HUES6 (cell line): ENCODE measurements at regions not wholly inside any gene's neighbourhood (a gene's known extent, or its start where the extent isn't known, plus 50 kb on each side); places are given as distances from the start of the nearest gene placed in this dataset.
A peak's percentile ranks its signal among the peaks of the same experiment; 100 is the strongest.
"Not testable (repeated sequence)": the region's sequence is repeated elsewhere in the genome, so short reads cannot be mapped to it uniquely, and the experiment has no call there.

Experiments
- H3K27ac ChIP-seq: 2 replicates; pipeline ENCODE4 v1.7.0; 2013; ENCODE audit warnings: low read depth, mild to moderate bottlenecking, low read length, inconsistent platforms
- H3K27me3 ChIP-seq: 2 replicates; pipeline ENCODE4 v1.6.1; 2013; ENCODE audit warnings: low read length; ENCODE audit not compliant: control insufficient read depth, insufficient read depth
- H3K36me3 ChIP-seq: 2 replicates; pipeline ENCODE4 v1.6.1; 2013; ENCODE audit warnings: low read length; ENCODE audit not compliant: control insufficient read depth, insufficient read depth
- H3K4me1 ChIP-seq: 2 replicates; pipeline ENCODE4 v1.6.1; 2013; ENCODE audit warnings: low read length; ENCODE audit not compliant: control insufficient read depth, insufficient read depth
- H3K4me3 ChIP-seq: 2 replicates; pipeline ENCODE4 v1.5.1; 2013; ENCODE audit warnings: low read depth, low read length
- H3K9ac ChIP-seq: one replicate; pipeline ENCODE4 v1.6.1; 2013; ENCODE audit warnings: mild to moderate bottlenecking, low read length
- H3K9me3 ChIP-seq: 2 replicates; pipeline ENCODE4 v1.6.1; 2013; ENCODE audit warnings: low read depth, low read length; ENCODE audit not compliant: control insufficient read depth, insufficient read depth

GRCh38 chr20:12733811-12734210 lies 275.0 kb upstream of the SPTLC3 start:
- Histone ChIP-seq H3K36me3 (no peaks in the 10 kb centered on the region), H3K4me1 (peaks cover 8% of the 10 kb centered on the region), H3K9me3 (no peaks in the 10 kb centered on the region), H3K27me3 (no peaks in the 10 kb centered on the region), H3K9ac (no peak overlapping the region), H3K27ac (no peak overlapping the region), H3K4me3 (no peak overlapping the region)

GRCh38 chr20:12737497-12737896 lies 271.3 kb upstream of the SPTLC3 start:
- no peak overlapping the region for H3K27ac ChIP-seq
- no peaks in the 10 kb centered on the region for H3K36me3 ChIP-seq
- no peak overlapping the region for H3K4me3 ChIP-seq
- H3K4me1 ChIP-seq = peaks cover 8% of the 10 kb centered on the region
- H3K9ac ChIP-seq = no peak overlapping the region
- H3K9me3 ChIP-seq = no peaks in the 10 kb centered on the region
- H3K27me3 ChIP-seq = no peaks in the 10 kb centered on the region

- Histone ChIP-seq H3K4me1 (peaks cover 8% of the 10 kb centered on the region), H3K9ac (no peak overlapping the region), H3K36me3 (no peaks in the 10 kb centered on the region), H3K4me3 (no peak overlapping the region), H3K27ac (no peak overlapping the region), H3K27me3 (no peaks in the 10 kb centered on the region), H3K9me3 (no peaks in the 10 kb centered on the region)
Measured at GRCh38 chr20:12737900-12738299, 270.9 kb upstream of the SPTLC3 start.

- H3K4me3 ChIP-seq = no peak overlapping the region
- no peaks in the 10 kb centered on the region for H3K36me3 ChIP-seq
- H3K4me1 ChIP-seq = peaks cover 11% of the 10 kb centered on the region
- no peak overlapping the region for H3K27ac ChIP-seq
- H3K9ac ChIP-seq = no peak overlapping the region
- H3K9me3 ChIP-seq = no peaks in the 10 kb centered on the region
- no peaks in the 10 kb centered on the region for H3K27me3 ChIP-seq
Measured at GRCh38 chr20:12740647-12741046, 268.1 kb upstream of the SPTLC3 start.

GRCh38 chr20:12744037-12744436 lies 264.7 kb upstream of the SPTLC3 start:
- no peak overlapping the region for H3K4me3 ChIP-seq
- H3K27ac ChIP-seq = no peak overlapping the region
- H3K36me3 ChIP-seq = no peaks in the 10 kb centered on the region
- H3K4me1 ChIP-seq = peaks cover 17% of the 10 kb centered on the region
- H3K9me3 ChIP-seq = no peaks in the 10 kb centered on the region
- H3K27me3 ChIP-seq = no peaks in the 10 kb centered on the region
- H3K9ac ChIP-seq = no peak overlapping the region

- Histone ChIP-seq H3K9ac (peak overlapping the region; percentile 11), H3K4me3 (no peak overlapping the region), H3K36me3 (no peaks in the 10 kb centered on the region), H3K9me3 (no peaks in the 10 kb centered on the region), H3K4me1 (peaks cover 56% of the 10 kb centered on the region), H3K27me3 (no peaks in the 10 kb centered on the region), H3K27ac (peak overlapping the region; percentile 59)
Measured at GRCh38 chr20:12748359-12748994, 260.3 kb upstream of the SPTLC3 start.

- Histone ChIP-seq H3K27me3 (no peaks in the 10 kb centered on the region), H3K4me1 (peaks cover 54% of the 10 kb centered on the region), H3K27ac (peak overlapping the region; percentile 48; the same call in 1 of the 2 replicates), H3K9ac (no peak overlapping the region), H3K4me3 (no peak overlapping the region), H3K9me3 (no peaks in the 10 kb centered on the region), H3K36me3 (no peaks in the 10 kb centered on the region)
Measured at GRCh38 chr20:12750221-12750620, 258.6 kb upstream of the SPTLC3 start.

- Histone ChIP-seq H3K9ac (peak overlapping the region; percentile 95), H3K4me1 (peaks cover 49% of the 10 kb centered on the region), H3K27ac (peak overlapping the region; percentile 93), H3K4me3 (peak overlapping the region; percentile 73)
- not testable (repeated sequence) for H3K36me3 ChIP-seq, H3K27me3 ChIP-seq, H3K9me3 ChIP-seq
Measured at GRCh38 chr20:12752900-12753693, 255.7 kb upstream of the SPTLC3 start.

- Histone ChIP-seq H3K4me1 (peaks cover 43% of the 10 kb centered on the region), H3K27ac (peak overlapping the region; percentile 91)
- H3K9me3 ChIP-seq = not testable (repeated sequence)
Measured at GRCh38 chr20:12753742-12754141, 255.0 kb upstream of the SPTLC3 start.

GRCh38 chr20:12759493-12759892 lies 249.3 kb upstream of the SPTLC3 start:
- not testable (repeated sequence) for H3K9me3 ChIP-seq, H3K4me3 ChIP-seq, H3K27me3 ChIP-seq
- Histone ChIP-seq H3K9ac (peak overlapping the region; percentile 23), H3K4me1 (peaks cover 34% of the 10 kb centered on the region), H3K27ac (peak overlapping the region; percentile 86; the same call in 1 of the 2 replicates), H3K36me3 (peaks cover 52% of the 10 kb centered on the region)

More at GRCh38 chr20:12753742-12754141, 255.0 kb upstream of the SPTLC3 start:
- H3K9ac ChIP-seq = peak overlapping the region; percentile 95
- not testable (repeated sequence) for H3K36me3 ChIP-seq, H3K27me3 ChIP-seq
- H3K4me3 ChIP-seq = peak overlapping the region; percentile 73

- Histone ChIP-seq H3K9ac (no peak overlapping the region), H3K27me3 (no peaks in the 10 kb centered on the region), H3K27ac (no peak overlapping the region; the same call in 1 of the 2 replicates), H3K9me3 (no peaks in the 10 kb centered on the region), H3K4me1 (peaks cover 34% of the 10 kb centered on the region), H3K4me3 (no peak overlapping the region), H3K36me3 (peaks cover 42% of the 10 kb centered on the region)
Measured at GRCh38 chr20:12762725-12763124, 246.0 kb upstream of the SPTLC3 start.
